Upper lobe of right lung (tissue), 1 donor: ENCODE measurements at regions not wholly inside any gene's neighbourhood (a gene's known extent, or its start where the extent isn't known, plus 50 kb on each side); places are given as distances from the start of the nearest gene placed in this dataset.

ENCODE experiments used
- ATAC-seq: fragments of 200-7000 bp; cut with Tn5 transposase; one replicate; pipeline ENCODE4 v1.9.1; 2020; ENCODE audit warnings: mild to moderate bottlenecking, moderate library complexity
- DNase-seq: peaks from one replicate; pipeline ENCODE4 v3.0.0-alpha.2; 2020
- H3K27ac ChIP-seq: fragments of 200-600 bp; one replicate; pipeline ENCODE4 v1.8.0; 2022
- H3K27me3 ChIP-seq: fragments of 200-600 bp; one replicate; pipeline ENCODE4 v1.8.0; 2022; ENCODE audit warnings: mild to moderate bottlenecking
- H3K36me3 ChIP-seq: fragments of 200-600 bp; one replicate; pipeline ENCODE4 v1.8.0; 2022
- H3K4me1 ChIP-seq: fragments of 200-600 bp; one replicate; pipeline ENCODE4 v1.8.0; 2022
- H3K4me3 ChIP-seq: fragments of 200-600 bp; one replicate; pipeline ENCODE4 v1.8.0; 2022; ENCODE audit warnings: mild to moderate bottlenecking
- H3K9me3 ChIP-seq: fragments of 200-600 bp; one replicate; pipeline ENCODE4 v1.8.0; 2022
- CTCF ChIP-seq: fragments of 200-600 bp; IDR thresholded peaks from one replicate; pipeline ENCODE4 v1.8.0; 2022; ENCODE audit warnings: antibody characterized with exemption
- intact Hi-C: fragments of 100-400 bp; cut with DNase I; formaldehyde crosslinking; loops from one replicate; pipeline ENCODE4 v1.11.0; 2022
- donor health status: DM: no; HTN: yes; CAD: no; lungs with severe emphysema.

- no peak for DNase-seq
- ATAC-seq, result no peak
- Histone ChIP-seq H3K36me3 (no peaks in the 10 kb centered on the region), H3K27me3 (no peaks in the 10 kb centered on the region), H3K4me1 (no peaks in the 10 kb centered on the region), H3K9me3 (no peaks in the 10 kb centered on the region), H3K27ac (no peak overlapping the region), H3K4me3 (no peak overlapping the region)
- no peak for TF ChIP-seq CTCF
- intact Hi-C loops, result no loop called here
Observed at GRCh38 chr6:81997090-81997926, 244.8 kb upstream of the TENT5A start.

GRCh38 chr6:81996414-81996813 is 243.9 kb upstream of the TENT5A start:
- Histone ChIP-seq H3K4me3 (no peak overlapping the region), H3K27me3 (no peaks in the 10 kb centered on the region), H3K27ac (no peak overlapping the region), H3K9me3 (no peaks in the 10 kb centered on the region), H3K36me3 (no peaks in the 10 kb centered on the region), H3K4me1 (no peaks in the 10 kb centered on the region)
- TF ChIP-seq CTCF, result no peak
- intact Hi-C loops, result no loop called here
- ATAC-seq, result no peak
- no peak for DNase-seq

GRCh38 chr6:81995548-81996289 is 243.2 kb upstream of the TENT5A start:
- Histone ChIP-seq H3K4me3 (no peak overlapping the region), H3K9me3 (no peaks in the 10 kb centered on the region), H3K27me3 (no peaks in the 10 kb centered on the region), H3K36me3 (no peaks in the 10 kb centered on the region), H3K27ac (no peak overlapping the region), H3K4me1 (no peaks in the 10 kb centered on the region)
- no peak for TF ChIP-seq CTCF
- ATAC-seq, result no peak
- no peak for DNase-seq
- intact Hi-C loops, result no loop called here

GRCh38 chr6:81988871-81989270 is 236.4 kb upstream of the TENT5A start:
- Histone ChIP-seq H3K4me3 (no peak overlapping the region), H3K4me1 (no peaks in the 10 kb centered on the region), H3K36me3 (no peaks in the 10 kb centered on the region), H3K9me3 (no peaks in the 10 kb centered on the region), H3K27ac (no peak overlapping the region), H3K27me3 (no peaks in the 10 kb centered on the region)
- DNase-seq (no peak), ATAC-seq (no peak)
- TF ChIP-seq CTCF, result no peak
- intact Hi-C loops, result no loop called here

GRCh38 chr6:81988446-81988845 is 236.0 kb upstream of the TENT5A start:
- Histone ChIP-seq H3K9me3 (no peaks in the 10 kb centered on the region), H3K27me3 (no peaks in the 10 kb centered on the region), H3K36me3 (no peaks in the 10 kb centered on the region), H3K4me1 (no peaks in the 10 kb centered on the region), H3K27ac (no peak overlapping the region), H3K4me3 (no peak overlapping the region)
- TF ChIP-seq CTCF, result no peak
- DNase-seq (no peak), ATAC-seq (no peak)
- intact Hi-C loops, result no loop called here
